HepG2 (cell line): ENCODE measurements at regions not wholly inside any gene's neighbourhood (a gene's known extent, or its start where the extent isn't known, plus 50 kb on each side); places are given as distances from the start of the nearest gene placed in this dataset.

Source experiments
- ATAC-seq: fragments of 200-7000 bp; cut with Tn5 transposase; 3 replicates; pipeline ENCODE4 v1.9.1; 2020; ENCODE audit warnings: mild to moderate bottlenecking, moderate library complexity
- BruUV-seq: library from RNA; stranded (reverse); fragments of 400-500 nt; replicated peaks from 2 replicates; lab custom pipeline; 2021; lab: Mats Ljungman, UMichigan
- CTCF ChIA-PET: fragments of 300-600 bp; formaldehyde crosslinking; extraction: SDS; loops from one replicate; lab custom pipeline; 2021; ENCODE audit warnings: low total read pairs, inconsistent platforms, low intra/inter-chr PET ratio; lab: Yijun Ruan, JAX
- POLR2A ChIA-PET: fragments of 350-600 bp; sonication (Branson Sonifier 250); formaldehyde crosslinking; loops from one replicate; lab custom pipeline; 2020; ENCODE audit warnings: antibody characterized with exemption, inconsistent platforms; lab: Yijun Ruan, JAX
- DNase-seq: peaks from one replicate; pipeline ENCODE4 v3.0.0-alpha.2; 2015; ENCODE audit warnings: low spot score
- FAIRE-seq: peaks from 3 replicates; lab custom pipeline; 2011; peaks lifted over from hg19 to GRCh38; lab: Jason Lieb, UNC
- H2AFZ ChIP-seq: one replicate; pipeline ENCODE4 v1.6.1; 2011; ENCODE audit warnings: low read length, inconsistent platforms
- H3K27ac ChIP-seq: fragments of 300-600 bp; 3 replicates; pipeline ENCODE4 v1.8.0; 2011; ENCODE audit warnings: mixed run types, mild to moderate bottlenecking, mixed read lengths, low read length, inconsistent platforms; ENCODE audit not compliant: insufficient read depth; ENCODE audit errors: extremely low read length
- H3K27me3 ChIP-seq, 2 experiments: fragments of 200-600 bp in 1 of 2; 2 replicates in 1 of 2; 3 replicates in 1 of 2; pipeline versions ENCODE4 v1.6.0 to v1.8.0; 2011; ENCODE audit warnings: low read length in 2 of 2, mild to moderate bottlenecking in 2 of 2, moderate library complexity in 2 of 2, inconsistent platforms in 1 of 2; ENCODE audit not compliant: insufficient read depth in 2 of 2, control insufficient read depth in 1 of 2
- H3K36me3 ChIP-seq, 2 experiments: fragments of 200-600 bp in 1 of 2; replicated peaks in 1 of 2; 2 replicates in 1 of 2; 3 replicates in 1 of 2; pipeline versions ENCODE4 v1.5.1 to v1.8.0; 2011; ENCODE audit warnings: low read length in 2 of 2, inconsistent platforms in 1 of 2; ENCODE audit not compliant: insufficient read depth in 2 of 2, control insufficient read depth in 1 of 2
- H3K4me1 ChIP-seq: 2 replicates; pipeline ENCODE4 v1.5.1; 2012; ENCODE audit warnings: low read length, inconsistent platforms; ENCODE audit not compliant: insufficient read depth
- H3K4me2 ChIP-seq: 2 replicates; pipeline ENCODE4 v1.6.0; 2011; ENCODE audit warnings: low read depth, low read length, inconsistent platforms
- H3K4me3 ChIP-seq, 3 experiments: fragments of 200-600 bp in 1 of 3; sonication (generic), shearing (Covaris generic) in 1 of 3; replicated peaks in 1 of 3; 2 replicates each; pipeline ENCODE4 v1.5.1; 2011 to 2016; ENCODE audit warnings: low read length in 3 of 3, inconsistent platforms in 2 of 3, low read depth in 2 of 3, mild to moderate bottlenecking in 2 of 3, control low read depth in 1 of 3, mixed read lengths in 1 of 3; ENCODE audit not compliant: insufficient read depth in 1 of 3
- H3K79me2 ChIP-seq: one replicate; pipeline ENCODE4 v1.6.1; 2011; ENCODE audit warnings: low read length, inconsistent platforms; ENCODE audit not compliant: insufficient read depth
- H3K9ac ChIP-seq: 2 replicates; pipeline ENCODE4 v1.6.0; 2011; ENCODE audit warnings: mild to moderate bottlenecking, low read depth, low read length, inconsistent platforms; ENCODE audit not compliant: insufficient read depth
- H3K9me3 ChIP-seq: 2 replicates; pipeline ENCODE4 v1.5.1; 2012; ENCODE audit warnings: mild to moderate bottlenecking, low read length
- H4K20me1 ChIP-seq: 2 replicates; pipeline ENCODE4 v1.6.0; 2011; ENCODE audit warnings: inconsistent platforms, mild to moderate bottlenecking, low read length, moderate library complexity; ENCODE audit not compliant: insufficient read depth
- ARNT ChIP-seq: fragments of 450-650 bp; IDR thresholded peaks from 2 replicates; pipeline ENCODE4 v1.6.1; 2017
- DMAP1 ChIP-seq: IDR thresholded peaks from 2 replicates; pipeline ENCODE4 v1.6.1; 2016
- FIP1L1 ChIP-seq: fragments of 200-400 bp; formaldehyde crosslinking; IDR thresholded peaks from 2 replicates; pipeline ENCODE4 v1.6.1; 2018; ENCODE audit warnings: low read depth, mild to moderate bottlenecking, low read length, moderate library complexity, borderline replicate concordance; ENCODE audit not compliant: insufficient read depth
- KDM1A ChIP-seq: IDR thresholded peaks from 2 replicates; pipeline ENCODE4 v1.6.1; 2016; ENCODE audit warnings: missing compliant biosample characterization
- MTA3 ChIP-seq: sonication (generic); formaldehyde crosslinking; IDR thresholded peaks from 2 replicates; pipeline ENCODE4 v1.4.0; 2020; ENCODE audit warnings: missing genetic modification reagents
- MTF2 ChIP-seq: sonication (generic); formaldehyde crosslinking; IDR thresholded peaks from 2 replicates; pipeline ENCODE4 v1.5.0; 2020; ENCODE audit warnings: missing genetic modification reagents, borderline replicate concordance
- RFX1 ChIP-seq: fragments of 450-650 bp; IDR thresholded peaks from 2 replicates; pipeline ENCODE4 v1.6.1; 2017
- RFX3 ChIP-seq: IDR thresholded peaks from 2 replicates; pipeline ENCODE4 v1.6.1; 2016; ENCODE audit warnings: missing biosample characterization, missing genetic modification reagents
- SALL2 ChIP-seq: sonication (generic); formaldehyde crosslinking; IDR thresholded peaks from 2 replicates; pipeline ENCODE4 v1.8.1; 2023; ENCODE audit warnings: mild to moderate bottlenecking, missing genetic modification reagents, inconsistent platforms
- ZFY ChIP-seq: sonication (generic); formaldehyde crosslinking; IDR thresholded peaks from 2 replicates; pipeline ENCODE4 v1.4.0; 2020; ENCODE audit warnings: missing genetic modification reagents
- ZNF205 ChIP-seq: IDR thresholded peaks from 2 replicates; pipeline ENCODE4 v1.6.1; 2018; ENCODE audit warnings: missing biosample characterization, missing genetic modification reagents
- ZNF383 ChIP-seq: sonication (generic); formaldehyde crosslinking; IDR thresholded peaks from 2 replicates; pipeline ENCODE4 v1.4.0; 2020; ENCODE audit warnings: missing genetic modification reagents, mild to moderate bottlenecking, borderline replicate concordance
- WGBS: methylation state at CpG from one replicate; pipeline ENCODE4 v1.1.6; 2017; ENCODE audit warnings: low lambda C conversion rate; 5-methylcytosine and 5-hydroxymethylcytosine counted together
- in situ Hi-C: cut with HindIII; loops from 2 replicates; pipeline ENCODE4 v1.10.0; 2017; ENCODE audit warnings: low pct_unique_long_range_greater_than_20kb; ENCODE audit not compliant: extremely low pct_ligation_motif_present
- intact Hi-C: fragments of 100-400 bp; cut with micrococcal nuclease; formaldehyde crosslinking; loops from one replicate; pipeline ENCODE4 v1.10.0; 2022; ENCODE audit not compliant: unreplicated experiment
- TF ChIP-seq, protein P1 (sequence below): sonication (generic); formaldehyde crosslinking; conservative IDR thresholded peaks from 2 replicates; pipeline ENCODE4 v1.8.0; 2022; ENCODE audit warnings: missing genetic modification reagents
- TF ChIP-seq, protein P2 (sequence below): IDR thresholded peaks from 2 replicates; pipeline ENCODE4 v1.4.0; 2020; ENCODE audit warnings: mild to moderate bottlenecking, missing genetic modification reagents
- TF ChIP-seq, protein P3 (sequence below): sonication (generic); formaldehyde crosslinking; IDR thresholded peaks from 2 replicates; pipeline ENCODE4 v1.4.0; 2020; ENCODE audit warnings: missing genetic modification reagents
- TF ChIP-seq, protein P4 (sequence below): sonication (generic); formaldehyde crosslinking; IDR thresholded peaks from 2 replicates; pipeline ENCODE4 v1.4.0; 2020; ENCODE audit warnings: low read depth, mild to moderate bottlenecking, missing genetic modification reagents
- TF ChIP-seq, protein P5 (sequence below): sonication (generic); formaldehyde crosslinking; IDR thresholded peaks from 2 replicates; pipeline ENCODE4 v1.4.0; 2020; ENCODE audit warnings: mild to moderate bottlenecking, missing genetic modification reagents

DNA sequence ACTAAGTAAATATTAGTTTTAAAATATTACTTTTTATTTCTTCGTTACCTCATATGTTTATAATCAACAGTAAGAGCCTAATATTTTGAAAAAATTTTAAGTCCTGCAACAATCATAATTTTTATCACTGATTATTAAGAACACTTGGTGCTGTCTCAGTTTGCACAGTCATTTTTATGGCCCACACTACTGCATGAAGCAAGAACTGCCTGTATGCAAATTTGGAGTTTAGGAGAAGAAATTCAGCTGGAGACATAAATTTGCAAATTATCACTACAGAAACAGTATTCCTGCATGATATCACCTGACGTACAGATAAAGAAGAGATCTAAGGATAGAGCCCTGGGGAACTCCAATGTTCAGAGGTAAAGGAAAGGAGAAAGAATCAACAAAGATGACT is 144.1 kb upstream of the RBBP8 start (continued):
- TF ChIP-seq, protein P1, sequence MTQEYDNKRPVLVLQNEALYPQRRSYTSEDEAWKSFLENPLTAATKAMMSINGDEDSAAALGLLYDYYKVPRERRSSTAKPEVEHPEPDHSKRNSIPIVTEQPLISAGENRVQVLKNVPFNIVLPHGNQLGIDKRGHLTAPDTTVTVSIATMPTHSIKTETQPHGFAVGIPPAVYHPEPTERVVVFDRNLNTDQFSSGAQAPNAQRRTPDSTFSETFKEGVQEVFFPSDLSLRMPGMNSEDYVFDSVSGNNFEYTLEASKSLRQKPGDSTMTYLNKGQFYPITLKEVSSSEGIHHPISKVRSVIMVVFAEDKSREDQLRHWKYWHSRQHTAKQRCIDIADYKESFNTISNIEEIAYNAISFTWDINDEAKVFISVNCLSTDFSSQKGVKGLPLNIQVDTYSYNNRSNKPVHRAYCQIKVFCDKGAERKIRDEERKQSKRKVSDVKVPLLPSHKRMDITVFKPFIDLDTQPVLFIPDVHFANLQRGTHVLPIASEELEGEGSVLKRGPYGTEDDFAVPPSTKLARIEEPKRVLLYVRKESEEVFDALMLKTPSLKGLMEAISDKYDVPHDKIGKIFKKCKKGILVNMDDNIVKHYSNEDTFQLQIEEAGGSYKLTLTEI (CRISPR knock-in tag), result no peak
- TF ChIP-seq, protein P2, sequence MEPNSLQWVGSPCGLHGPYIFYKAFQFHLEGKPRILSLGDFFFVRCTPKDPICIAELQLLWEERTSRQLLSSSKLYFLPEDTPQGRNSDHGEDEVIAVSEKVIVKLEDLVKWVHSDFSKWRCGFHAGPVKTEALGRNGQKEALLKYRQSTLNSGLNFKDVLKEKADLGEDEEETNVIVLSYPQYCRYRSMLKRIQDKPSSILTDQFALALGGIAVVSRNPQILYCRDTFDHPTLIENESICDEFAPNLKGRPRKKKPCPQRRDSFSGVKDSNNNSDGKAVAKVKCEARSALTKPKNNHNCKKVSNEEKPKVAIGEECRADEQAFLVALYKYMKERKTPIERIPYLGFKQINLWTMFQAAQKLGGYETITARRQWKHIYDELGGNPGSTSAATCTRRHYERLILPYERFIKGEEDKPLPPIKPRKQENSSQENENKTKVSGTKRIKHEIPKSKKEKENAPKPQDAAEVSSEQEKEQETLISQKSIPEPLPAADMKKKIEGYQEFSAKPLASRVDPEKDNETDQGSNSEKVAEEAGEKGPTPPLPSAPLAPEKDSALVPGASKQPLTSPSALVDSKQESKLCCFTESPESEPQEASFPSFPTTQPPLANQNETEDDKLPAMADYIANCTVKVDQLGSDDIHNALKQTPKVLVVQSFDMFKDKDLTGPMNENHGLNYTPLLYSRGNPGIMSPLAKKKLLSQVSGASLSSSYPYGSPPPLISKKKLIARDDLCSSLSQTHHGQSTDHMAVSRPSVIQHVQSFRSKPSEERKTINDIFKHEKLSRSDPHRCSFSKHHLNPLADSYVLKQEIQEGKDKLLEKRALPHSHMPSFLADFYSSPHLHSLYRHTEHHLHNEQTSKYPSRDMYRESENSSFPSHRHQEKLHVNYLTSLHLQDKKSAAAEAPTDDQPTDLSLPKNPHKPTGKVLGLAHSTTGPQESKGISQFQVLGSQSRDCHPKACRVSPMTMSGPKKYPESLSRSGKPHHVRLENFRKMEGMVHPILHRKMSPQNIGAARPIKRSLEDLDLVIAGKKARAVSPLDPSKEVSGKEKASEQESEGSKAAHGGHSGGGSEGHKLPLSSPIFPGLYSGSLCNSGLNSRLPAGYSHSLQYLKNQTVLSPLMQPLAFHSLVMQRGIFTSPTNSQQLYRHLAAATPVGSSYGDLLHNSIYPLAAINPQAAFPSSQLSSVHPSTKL, result no peak
- TF ChIP-seq SALL2 (CRISPR knock-in tag), result no peak
- no peak for TF ChIP-seq DMAP1 (CRISPR knock-in tag)
- no peak for TF ChIP-seq RFX3 (CRISPR knock-in tag)
- no peak for TF ChIP-seq ARNT

DNA sequence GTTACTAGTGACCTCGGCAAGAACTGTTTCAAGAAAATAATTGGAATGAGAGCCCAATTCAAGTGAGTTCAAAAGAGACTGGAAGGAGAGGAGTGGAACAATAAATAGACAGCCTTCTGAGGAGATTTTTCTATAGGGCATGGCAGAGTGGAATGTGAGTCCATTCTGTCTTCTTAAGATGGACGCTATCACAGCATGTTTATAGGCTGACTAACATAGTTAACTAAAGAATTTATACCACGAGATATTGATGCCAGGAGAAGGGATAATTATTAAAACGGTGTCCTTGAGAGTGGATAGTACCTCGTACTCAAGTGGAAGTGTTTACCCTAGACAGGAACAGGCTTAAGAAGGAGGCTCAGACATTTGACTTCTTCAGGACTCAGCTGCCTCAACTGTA is 143.5 kb upstream of the RBBP8 start:
- BruUV-seq, result no TSS peak
- POLR2A ChIA-PET, result no interaction called here
- WGBS, result 20% methylated on average over 5 of the region's 5 CpGs
- no peaks in the 10 kb centered on the region for H3K9me3 ChIP-seq
- no peaks in the 10 kb centered on the region for H3K36me3 ChIP-seq
- no peak overlapping the region for H3K9ac ChIP-seq
- H2AFZ ChIP-seq, result no peak overlapping the region
- no peaks in the 10 kb centered on the region for H3K79me2 ChIP-seq
- H3K4me1 ChIP-seq, result no peaks in the 10 kb centered on the region
- no peaks in the 10 kb centered on the region for H4K20me1 ChIP-seq
- DNase-seq, result no peak
- FAIRE-seq, result no peak
- H3K27me3 ChIP-seq, result no peaks in the 10 kb centered on the region; a peak in 1 of 5 replicates
- H3K4me3 ChIP-seq, result no peak overlapping the region
- H3K4me2 ChIP-seq, result no peak overlapping the region
- CTCF ChIA-PET, result no interaction called here
- no peak overlapping the region for H3K27ac ChIP-seq
- in situ Hi-C loops, result no loop called here
- intact Hi-C loops, result no loop called here
- ATAC-seq, result no peak
- TF ChIP-seq, protein P3, sequence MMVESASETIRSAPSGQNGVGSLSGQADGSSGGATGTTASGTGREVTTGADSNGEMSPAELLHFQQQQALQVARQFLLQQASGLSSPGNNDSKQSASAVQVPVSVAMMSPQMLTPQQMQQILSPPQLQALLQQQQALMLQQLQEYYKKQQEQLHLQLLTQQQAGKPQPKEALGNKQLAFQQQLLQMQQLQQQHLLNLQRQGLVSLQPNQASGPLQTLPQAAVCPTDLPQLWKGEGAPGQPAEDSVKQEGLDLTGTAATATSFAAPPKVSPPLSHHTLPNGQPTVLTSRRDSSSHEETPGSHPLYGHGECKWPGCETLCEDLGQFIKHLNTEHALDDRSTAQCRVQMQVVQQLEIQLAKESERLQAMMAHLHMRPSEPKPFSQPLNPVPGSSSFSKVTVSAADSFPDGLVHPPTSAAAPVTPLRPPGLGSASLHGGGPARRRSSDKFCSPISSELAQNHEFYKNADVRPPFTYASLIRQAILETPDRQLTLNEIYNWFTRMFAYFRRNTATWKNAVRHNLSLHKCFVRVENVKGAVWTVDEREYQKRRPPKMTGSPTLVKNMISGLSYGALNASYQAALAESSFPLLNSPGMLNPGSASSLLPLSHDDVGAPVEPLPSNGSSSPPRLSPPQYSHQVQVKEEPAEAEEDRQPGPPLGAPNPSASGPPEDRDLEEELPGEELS (CRISPR knock-in tag), result no peak
- no peak for TF ChIP-seq ZNF205
- no peak for TF ChIP-seq MTA3 (CRISPR knock-in tag)
- TF ChIP-seq ZFY, result no peak
- TF ChIP-seq RFX1, result no peak
- TF ChIP-seq MTF2 (CRISPR knock-in tag), result no peak
- TF ChIP-seq, protein P4, sequence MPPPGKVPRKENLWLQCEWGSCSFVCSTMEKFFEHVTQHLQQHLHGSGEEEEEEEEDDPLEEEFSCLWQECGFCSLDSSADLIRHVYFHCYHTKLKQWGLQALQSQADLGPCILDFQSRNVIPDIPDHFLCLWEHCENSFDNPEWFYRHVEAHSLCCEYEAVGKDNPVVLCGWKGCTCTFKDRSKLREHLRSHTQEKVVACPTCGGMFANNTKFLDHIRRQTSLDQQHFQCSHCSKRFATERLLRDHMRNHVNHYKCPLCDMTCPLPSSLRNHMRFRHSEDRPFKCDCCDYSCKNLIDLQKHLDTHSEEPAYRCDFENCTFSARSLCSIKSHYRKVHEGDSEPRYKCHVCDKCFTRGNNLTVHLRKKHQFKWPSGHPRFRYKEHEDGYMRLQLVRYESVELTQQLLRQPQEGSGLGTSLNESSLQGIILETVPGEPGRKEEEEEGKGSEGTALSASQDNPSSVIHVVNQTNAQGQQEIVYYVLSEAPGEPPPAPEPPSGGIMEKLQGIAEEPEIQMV (CRISPR knock-in tag), result no peak
- TF ChIP-seq KDM1A (CRISPR knock-in tag), result no peak
- TF ChIP-seq RFX3 (CRISPR knock-in tag), result no peak
- no peak for TF ChIP-seq ZNF383
- TF ChIP-seq, protein P5, sequence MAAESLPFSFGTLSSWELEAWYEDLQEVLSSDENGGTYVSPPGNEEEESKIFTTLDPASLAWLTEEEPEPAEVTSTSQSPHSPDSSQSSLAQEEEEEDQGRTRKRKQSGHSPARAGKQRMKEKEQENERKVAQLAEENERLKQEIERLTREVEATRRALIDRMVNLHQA (CRISPR knock-in tag), result no peak
- TF ChIP-seq FIP1L1, result no peak
